HG03565 (cell line): ENCODE measurements at regions not wholly inside any gene's neighbourhood (a gene's known extent, or its start where the extent isn't known, plus 50 kb on each side); places are given as distances from the start of the nearest gene placed in this dataset.
A peak's percentile ranks its signal among the peaks of the same experiment; 100 is the strongest.

ENCODE experiments used
- ATAC-seq: cut with Tn5 transposase; IDR thresholded peaks from one replicate; pipeline ENCODE4 v1.9.1; 2021; ENCODE audit warnings: mild to moderate bottlenecking, moderate library complexity; ENCODE audit not compliant: unreplicated experiment

- no peak for ATAC-seq
These were observed 344.5 kb upstream of the LRATD1 start for GRCh38 chr2:14288016-14288415.

GRCh38 chr2:14292964-14293363, 339.6 kb upstream of the LRATD1 start:
- ATAC-seq: no peak

- ATAC-seq: no peak
These were observed 335.2 kb upstream of the LRATD1 start for GRCh38 chr2:14297340-14297739.

GRCh38 chr2:14297906-14298305, 334.6 kb upstream of the LRATD1 start:
- no peak for ATAC-seq

GRCh38 chr2:14301331-14301730, 331.2 kb upstream of the LRATD1 start:
- ATAC-seq: no peak

GRCh38 chr2:14303366-14304115, 329.0 kb upstream of the LRATD1 start:
- ATAC-seq: peak; percentile 95

- no peak for ATAC-seq
These were observed 328.2 kb upstream of the LRATD1 start for GRCh38 chr2:14304326-14304725.

GRCh38 chr2:14306268-14306861, 326.2 kb upstream of the LRATD1 start:
- peak; percentile 48 for ATAC-seq

GRCh38 chr2:14313341-14313740, 319.2 kb upstream of the LRATD1 start:
- no peak for ATAC-seq

- no peak for ATAC-seq
These were observed 315.9 kb upstream of the LRATD1 start for GRCh38 chr2:14316594-14316993.

GRCh38 chr2:14321357-14321756, 311.2 kb upstream of the LRATD1 start:
- no peak for ATAC-seq

GRCh38 chr2:14322306-14322705, 310.2 kb upstream of the LRATD1 start:
- no peak for ATAC-seq

- no peak for ATAC-seq
These were observed 308.2 kb upstream of the LRATD1 start for GRCh38 chr2:14324308-14324707.

- ATAC-seq: no peak
These were observed 301.6 kb upstream of the LRATD1 start for GRCh38 chr2:14330884-14331283.

GRCh38 chr2:14336759-14337382, 295.6 kb upstream of the LRATD1 start:
- ATAC-seq: no peak

GRCh38 chr2:14340703-14341102, 291.8 kb upstream of the LRATD1 start:
- ATAC-seq: no peak

GRCh38 chr2:14342313-14342712, 290.2 kb upstream of the LRATD1 start:
- no peak for ATAC-seq

GRCh38 chr2:14344355-14344754, 288.2 kb upstream of the LRATD1 start:
- no peak for ATAC-seq

GRCh38 chr2:14348247-14348646, 284.3 kb upstream of the LRATD1 start:
- ATAC-seq: no peak

- ATAC-seq: no peak
These were observed 281.7 kb upstream of the LRATD1 start for GRCh38 chr2:14350856-14351255.

- ATAC-seq: no peak
These were observed 280.4 kb upstream of the LRATD1 start for GRCh38 chr2:14352067-14352466.

GRCh38 chr2:14354231-14354630, 278.3 kb upstream of the LRATD1 start:
- no peak for ATAC-seq
